Coronary artery (tissue), 2 donors: ENCODE measurements at regions not wholly inside any gene's neighbourhood (a gene's known extent, or its start where the extent isn't known, plus 50 kb on each side); places are given as distances from the start of the nearest gene placed in this dataset.
"Not testable (repeated sequence)": the region's sequence is repeated elsewhere in the genome, so short reads cannot be mapped to it uniquely, and the experiment has no call there.

Experiments used
- DNase-seq: peaks from one replicate; pipeline ENCODE4 v3.0.0-alpha.2; 2017; ENCODE audit warnings: low spot score
- H3K27ac ChIP-seq, 2 donors: fragments of 200-600 bp; sonication (generic); one replicate each; pipeline ENCODE4 v1.5.1; 2016 to 2019
- H3K4me3 ChIP-seq: fragments of 200-600 bp; sonication (generic); 2 replicates; pipeline ENCODE4 v1.5.1; 2016; ENCODE audit warnings: mild to moderate bottlenecking, moderate library complexity
- TF ChIP-seq, protein P1 (sequence below): fragments of 200-600 bp; sonication (generic); IDR thresholded peaks from one replicate; pipeline ENCODE4 v1.5.1; 2019; ENCODE audit warnings: antibody characterized with exemption

DNA sequence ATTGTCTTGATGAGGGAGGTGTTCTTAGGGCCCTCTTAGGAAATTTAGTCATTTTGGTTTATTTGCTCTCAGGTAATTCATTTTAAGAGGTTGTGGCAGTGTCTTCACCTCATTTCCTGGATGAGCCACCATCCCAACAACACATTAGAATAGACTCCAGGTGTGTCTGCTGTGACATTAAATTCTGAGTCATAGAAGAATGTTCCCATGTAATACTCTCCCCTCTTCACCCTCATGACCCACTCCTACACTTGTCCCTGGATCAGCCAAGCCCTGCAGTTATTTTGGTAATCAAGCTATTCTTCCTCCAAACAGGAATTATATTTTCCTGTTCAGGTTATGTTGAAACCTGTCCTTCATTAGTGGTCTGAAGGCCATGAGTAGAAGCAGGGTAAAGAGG is 944.1 kb downstream of the SORCS3 start:
- H3K27ac ChIP-seq = no peak overlapping the region
- TF ChIP-seq, protein P1, sequence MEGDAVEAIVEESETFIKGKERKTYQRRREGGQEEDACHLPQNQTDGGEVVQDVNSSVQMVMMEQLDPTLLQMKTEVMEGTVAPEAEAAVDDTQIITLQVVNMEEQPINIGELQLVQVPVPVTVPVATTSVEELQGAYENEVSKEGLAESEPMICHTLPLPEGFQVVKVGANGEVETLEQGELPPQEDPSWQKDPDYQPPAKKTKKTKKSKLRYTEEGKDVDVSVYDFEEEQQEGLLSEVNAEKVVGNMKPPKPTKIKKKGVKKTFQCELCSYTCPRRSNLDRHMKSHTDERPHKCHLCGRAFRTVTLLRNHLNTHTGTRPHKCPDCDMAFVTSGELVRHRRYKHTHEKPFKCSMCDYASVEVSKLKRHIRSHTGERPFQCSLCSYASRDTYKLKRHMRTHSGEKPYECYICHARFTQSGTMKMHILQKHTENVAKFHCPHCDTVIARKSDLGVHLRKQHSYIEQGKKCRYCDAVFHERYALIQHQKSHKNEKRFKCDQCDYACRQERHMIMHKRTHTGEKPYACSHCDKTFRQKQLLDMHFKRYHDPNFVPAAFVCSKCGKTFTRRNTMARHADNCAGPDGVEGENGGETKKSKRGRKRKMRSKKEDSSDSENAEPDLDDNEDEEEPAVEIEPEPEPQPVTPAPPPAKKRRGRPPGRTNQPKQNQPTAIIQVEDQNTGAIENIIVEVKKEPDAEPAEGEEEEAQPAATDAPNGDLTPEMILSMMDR = no peak
- no peak for DNase-seq
- no peak overlapping the region for H3K4me3 ChIP-seq

DNA sequence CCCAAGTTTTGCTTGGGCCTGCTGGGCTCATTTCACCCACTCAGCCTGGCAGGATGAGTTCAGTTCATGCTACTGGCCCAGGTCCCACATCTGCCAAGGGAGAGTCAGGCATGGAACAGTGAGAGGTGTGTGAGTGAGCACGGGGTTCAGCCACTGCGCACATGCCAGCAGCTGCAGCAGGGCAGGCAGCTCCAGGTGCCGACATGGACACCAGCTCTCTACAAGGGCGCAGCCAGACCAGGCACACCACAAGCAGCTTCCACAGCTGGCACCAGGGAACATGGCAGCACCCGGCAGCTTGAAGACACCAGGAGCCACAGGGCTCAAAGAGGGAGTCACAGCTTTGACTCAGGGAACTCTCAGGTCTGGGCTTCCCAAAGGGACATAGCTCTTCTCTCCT is 938.0 kb downstream of the SORCS3 start:
- H3K4me3 ChIP-seq = no peak overlapping the region
- no peak overlapping the region for H3K27ac ChIP-seq
- TF ChIP-seq, protein P1 = no peak
- DNase-seq = no peak

DNA sequence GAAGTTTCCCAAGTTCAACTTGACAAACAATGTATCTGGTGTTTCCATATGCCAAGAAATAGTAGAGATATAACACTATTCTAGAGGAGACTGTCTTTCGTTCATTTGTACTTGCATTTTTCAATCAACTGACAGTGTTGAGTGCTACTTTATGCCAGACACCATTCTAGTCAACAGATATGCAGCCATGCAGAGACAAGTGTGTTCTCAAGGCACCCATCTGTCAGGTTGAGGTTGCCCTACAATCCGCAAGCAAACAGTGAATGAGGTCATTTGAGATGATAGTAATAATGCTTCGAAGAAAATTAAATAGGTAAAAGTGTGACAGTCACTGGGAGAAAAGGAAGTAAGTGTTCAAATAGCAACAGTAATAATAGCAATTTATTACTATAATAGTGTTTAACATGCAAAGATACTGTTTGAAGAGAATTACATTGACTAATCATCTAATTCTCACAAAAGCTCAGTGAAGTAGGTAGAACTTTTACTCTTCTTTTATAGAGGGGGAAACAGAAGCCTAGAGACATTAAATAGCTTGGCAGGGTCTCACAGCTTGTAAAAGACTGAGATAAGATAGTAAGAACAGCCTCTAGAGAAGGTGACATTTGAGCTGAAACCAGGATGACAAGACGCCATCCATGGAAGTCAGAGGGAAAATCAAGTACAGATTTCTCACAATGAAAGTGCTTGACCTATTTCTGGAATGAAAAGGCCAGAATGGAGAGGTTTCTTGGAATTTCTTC is 936.9 kb downstream of the SORCS3 start:
- Histone ChIP-seq H3K27ac (no peak overlapping the region), H3K4me3 (no peak overlapping the region)
- DNase-seq = no peak
- TF ChIP-seq, protein P1 = no peak

DNA sequence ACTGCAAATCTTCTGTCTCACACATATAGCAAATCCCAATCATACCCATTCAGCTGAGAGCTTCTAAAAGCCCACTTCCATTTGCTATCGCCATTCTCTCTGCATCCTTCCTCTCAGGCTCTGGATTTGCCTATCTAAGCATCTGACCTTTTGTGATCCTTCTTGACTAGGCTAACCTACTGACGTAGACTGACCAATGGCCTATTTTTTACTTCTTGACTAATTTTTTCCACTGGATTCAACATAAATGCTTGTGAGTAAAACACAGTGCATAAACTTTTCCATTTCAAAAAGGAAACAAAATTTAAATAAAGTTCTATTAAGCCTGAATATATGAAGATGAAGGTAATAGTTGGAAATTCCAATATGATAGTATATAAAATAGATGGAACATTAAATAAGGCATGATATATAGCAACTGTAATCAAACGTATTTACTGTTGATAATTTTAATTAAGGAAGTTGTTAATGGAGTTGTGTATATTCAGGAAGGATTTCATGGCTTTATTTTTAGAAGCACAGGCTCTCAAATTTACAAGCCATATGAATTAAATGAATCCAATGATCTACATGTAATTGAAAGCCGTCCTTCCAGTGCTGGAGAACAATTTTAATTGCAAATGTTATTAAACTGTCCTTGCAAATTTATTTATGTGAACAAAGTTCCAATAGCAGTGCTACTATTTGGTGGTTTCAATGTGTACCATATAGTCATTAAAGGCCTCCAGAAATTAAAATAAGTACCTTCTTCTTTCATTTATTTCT is 918.4 kb downstream of the SORCS3 start:
- no peak for DNase-seq
- Histone ChIP-seq H3K27ac (no peak overlapping the region), H3K4me3 (no peak overlapping the region)
- TF ChIP-seq, protein P1 = no peak

DNA sequence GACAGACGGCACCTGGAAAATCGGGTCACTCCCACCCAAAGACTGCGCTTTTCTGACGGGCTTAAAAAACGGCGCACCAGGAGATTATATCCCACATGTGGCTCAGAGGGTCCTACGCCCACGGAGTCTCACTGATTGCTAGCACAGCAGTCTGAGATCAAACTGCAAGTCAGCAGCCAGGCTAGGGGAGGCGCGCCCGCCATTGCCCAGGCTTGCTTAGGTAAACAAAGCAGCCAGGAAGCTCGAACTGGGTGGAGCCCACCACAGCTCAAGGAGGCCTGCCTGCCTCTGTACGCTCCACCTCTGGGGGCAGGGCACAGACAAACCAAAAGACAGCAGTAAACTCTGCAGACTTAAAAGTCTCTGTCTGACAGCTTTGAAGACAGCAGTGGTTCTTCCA is 909.4 kb downstream of the SORCS3 start:
- not testable (repeated sequence) for H3K27ac ChIP-seq, H3K4me3 ChIP-seq, DNase-seq

DNA sequence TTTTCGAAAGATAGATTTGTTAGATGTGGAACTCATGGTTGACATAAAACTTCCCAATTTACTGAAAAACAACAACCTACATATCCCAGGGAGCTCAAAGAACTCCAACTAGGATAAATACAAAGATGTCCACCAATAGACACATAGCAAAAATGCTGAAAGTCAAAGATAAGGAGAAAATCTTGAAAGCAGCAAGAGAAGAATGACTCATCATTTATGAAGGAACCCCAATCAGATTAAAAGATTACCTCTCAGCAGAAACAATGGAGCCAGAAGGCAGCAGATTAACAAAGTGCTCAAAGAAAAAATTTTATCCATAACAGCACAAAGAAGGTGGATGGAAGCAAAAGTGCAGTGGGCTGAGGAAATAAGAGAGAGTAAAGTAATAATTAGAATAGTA is 908.6 kb downstream of the SORCS3 start:
- DNase-seq = no peak
- TF ChIP-seq, protein P1 = no peak
- H3K4me3 ChIP-seq = no peak overlapping the region
- no peak overlapping the region for H3K27ac ChIP-seq

DNA sequence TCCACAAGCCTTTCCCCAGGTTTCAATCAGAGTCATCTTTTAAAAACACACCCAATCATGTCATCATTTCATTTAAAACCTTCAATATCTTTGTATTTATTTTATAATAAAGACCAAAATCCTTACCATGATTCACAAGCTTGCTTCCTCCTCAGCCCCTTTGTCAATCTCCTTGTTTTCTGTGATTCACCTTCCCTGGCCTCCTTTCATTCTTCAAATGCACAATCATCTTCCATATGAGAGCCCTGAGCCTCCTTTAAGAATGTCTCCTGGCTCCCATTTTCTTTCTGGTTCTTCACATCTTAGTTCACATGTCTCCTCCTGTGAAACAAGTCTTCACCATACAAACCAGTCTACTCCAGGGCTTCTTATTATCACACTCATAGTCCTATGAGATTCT is 904.0 kb downstream of the SORCS3 start:
- TF ChIP-seq, protein P1 = no peak
- no peak overlapping the region for H3K27ac ChIP-seq
- no peak for DNase-seq
- no peak overlapping the region for H3K4me3 ChIP-seq
